PC-9 (cell line): ENCODE measurements at regions not wholly inside any gene's neighbourhood (a gene's known extent, or its start where the extent isn't known, plus 50 kb on each side); places are given as distances from the start of the nearest gene placed in this dataset.

Experiments used
- BruUV-seq: library from RNA; stranded (reverse); fragments of 400-500 nt; replicated peaks from 2 replicates; lab custom pipeline; 2021; lab: Mats Ljungman, UMichigan
- CTCF ChIA-PET: fragments of 300-600 bp; sonication (Branson Sonifier 250); formaldehyde crosslinking; loops from one replicate; lab custom pipeline; 2022; ENCODE audit warnings: antibody characterized with exemption; lab: Charles Lee
- POLR2A ChIA-PET: fragments of 300-600 bp; sonication (Branson Sonifier 250); formaldehyde crosslinking; loops from one replicate; lab custom pipeline; 2022; ENCODE audit warnings: antibody characterized with exemption; ENCODE audit not compliant: unreplicated experiment; lab: Charles Lee
- DNase-seq, 2 experiments: peaks; one replicate each; pipeline versions ENCODE4 v3.0.0 to v3.0.0-alpha.2; 2015 to 2022; ENCODE audit warnings: mixed read lengths in 1 of 2
- H2AFZ ChIP-seq: fragments of 200-600 bp; sonication (generic); 2 replicates; pipeline ENCODE4 v1.8.1; 2017; ENCODE audit warnings: antibody characterized with exemption
- H3F3A ChIP-seq: fragments of 200-600 bp; sonication (generic); 2 replicates; pipeline ENCODE4 v1.8.1; 2017; ENCODE audit warnings: antibody characterized with exemption, mild to moderate bottlenecking, low read depth; ENCODE audit not compliant: insufficient read depth
- H3K27ac ChIP-seq: fragments of 200-600 bp; sonication (generic); 2 replicates; pipeline ENCODE4 v1.6.1; 2016; ENCODE audit warnings: mixed run types
- H3K27me3 ChIP-seq: fragments of 200-600 bp; sonication (generic); 2 replicates; pipeline ENCODE4 v1.6.1; 2016; ENCODE audit warnings: low read depth, mixed run types; ENCODE audit not compliant: insufficient read depth
- H3K36me3 ChIP-seq: fragments of 200-600 bp; sonication (generic); 2 replicates; pipeline ENCODE4 v1.6.1; 2016; ENCODE audit warnings: low read depth, mixed run types
- H3K4me1 ChIP-seq: fragments of 200-600 bp; sonication (generic); replicated peaks from 2 replicates; pipeline ENCODE4 v1.6.1; 2016; ENCODE audit warnings: mixed run types; ENCODE audit not compliant: insufficient read depth
- H3K4me2 ChIP-seq: fragments of 200-600 bp; sonication (generic); 2 replicates; pipeline ENCODE4 v1.6.1; 2017; ENCODE audit warnings: mixed run types
- H3K4me3 ChIP-seq: fragments of 200-600 bp; sonication (generic); 2 replicates; pipeline ENCODE4 v1.6.1; 2016; ENCODE audit warnings: mixed run types
- H3K79me2 ChIP-seq: fragments of 200-600 bp; sonication (generic); 2 replicates; pipeline ENCODE4 v1.6.1; 2017; ENCODE audit warnings: low read depth, mixed run types
- H3K9me2 ChIP-seq: fragments of 200-600 bp; sonication (generic); 2 replicates; pipeline ENCODE4 v1.8.1; 2017; ENCODE audit warnings: mild to moderate bottlenecking; ENCODE audit not compliant: insufficient read depth
- H3K9me3 ChIP-seq: fragments of 200-600 bp; sonication (generic); 2 replicates; pipeline ENCODE4 v1.8.1; 2016; ENCODE audit warnings: low read depth; ENCODE audit not compliant: insufficient read depth
- H4K20me1 ChIP-seq: fragments of 200-600 bp; sonication (generic); 2 replicates; pipeline ENCODE4 v1.8.1; 2017; ENCODE audit not compliant: insufficient read depth
- CTCF ChIP-seq: fragments of 200-600 bp; sonication (generic); conservative IDR thresholded peaks from 2 replicates; pipeline ENCODE4 v1.6.1; 2017; ENCODE audit warnings: mixed run types, antibody characterized with exemption, mild to moderate bottlenecking, moderate library complexity
- EZH2 ChIP-seq: fragments of 200-600 bp; sonication (generic); IDR thresholded peaks from 2 replicates; pipeline ENCODE4 v1.8.0; 2017; ENCODE audit warnings: antibody characterized with exemption, low read depth
- intact Hi-C: fragments of 100-400 bp; cut with micrococcal nuclease; formaldehyde crosslinking; loops from one replicate; pipeline ENCODE4 v1.10.0; 2022; ENCODE audit not compliant: unreplicated experiment

GRCh38 chr5:125461641-125462072 is 715.2 kb upstream of the ZNF608 start:
- TF ChIP-seq EZH2 (no peak), CTCF (no peak)
- H3K4me2 ChIP-seq, result no peak overlapping the region
- no peak overlapping the region for H3K27ac ChIP-seq
- intact Hi-C loops, result no loop called here
- no TSS peak for BruUV-seq
- H3K9me2 ChIP-seq, result no peaks in the 10 kb centered on the region
- no peaks in the 10 kb centered on the region for H3F3A ChIP-seq
- H2AFZ ChIP-seq, result no peak overlapping the region
- no peaks in the 10 kb centered on the region for H3K36me3 ChIP-seq
- ChIA-PET POLR2A (no interaction called here), CTCF (no interaction called here)
- no peaks in the 10 kb centered on the region for H3K4me1 ChIP-seq
- no peaks in the 10 kb centered on the region for H4K20me1 ChIP-seq
- H3K79me2 ChIP-seq, result no peaks in the 10 kb centered on the region
- DNase-seq, result no peak
- peaks cover 6% of the 10 kb centered on the region for H3K9me3 ChIP-seq
- H3K4me3 ChIP-seq, result no peak overlapping the region
- H3K27me3 ChIP-seq, result no peaks in the 10 kb centered on the region

- no peaks in the 10 kb centered on the region for H3K79me2 ChIP-seq
- no peaks in the 10 kb centered on the region for H3K36me3 ChIP-seq
- H3K9me2 ChIP-seq, result no peaks in the 10 kb centered on the region
- no peak overlapping the region for H3K27ac ChIP-seq
- DNase-seq, result no peak
- POLR2A ChIA-PET, result no interaction called here
- no peak for TF ChIP-seq CTCF
- CTCF ChIA-PET, result no interaction called here
- intact Hi-C loops, result no loop called here
- H3K4me3 ChIP-seq, result no peak overlapping the region
- peaks cover 4% of the 10 kb centered on the region for H3K9me3 ChIP-seq
- no peaks in the 10 kb centered on the region for H3K4me1 ChIP-seq
- no peaks in the 10 kb centered on the region for H3F3A ChIP-seq
- no peaks in the 10 kb centered on the region for H3K27me3 ChIP-seq
- BruUV-seq, result no TSS peak
- no peaks in the 10 kb centered on the region for H4K20me1 ChIP-seq
- no peak overlapping the region for H2AFZ ChIP-seq
- H3K4me2 ChIP-seq, result no peak overlapping the region
Observed at GRCh38 chr5:125463466-125464092, 717.1 kb upstream of the ZNF608 start.

- POLR2A ChIA-PET, result no interaction called here
- H3K4me3 ChIP-seq, result no peak overlapping the region
- CTCF ChIA-PET, result no interaction called here
- H3K79me2 ChIP-seq, result no peaks in the 10 kb centered on the region
- H3F3A ChIP-seq, result no peaks in the 10 kb centered on the region
- no peaks in the 10 kb centered on the region for H3K36me3 ChIP-seq
- H3K27me3 ChIP-seq, result no peaks in the 10 kb centered on the region
- no peaks in the 10 kb centered on the region for H3K4me1 ChIP-seq
- DNase-seq, result no peak
- no peaks in the 10 kb centered on the region for H4K20me1 ChIP-seq
- no peak overlapping the region for H2AFZ ChIP-seq
- BruUV-seq, result no TSS peak
- intact Hi-C loops, result no loop called here
- H3K9me3 ChIP-seq, result peaks cover 4% of the 10 kb centered on the region
- TF ChIP-seq CTCF (no peak), EZH2 (no peak)
- H3K4me2 ChIP-seq, result no peak overlapping the region
- no peak overlapping the region for H3K27ac ChIP-seq
- H3K9me2 ChIP-seq, result no peaks in the 10 kb centered on the region
Observed at GRCh38 chr5:125464847-125465432, 718.5 kb upstream of the ZNF608 start.
